NCI-H2081 (cell line): ENCODE measurements at regions not wholly inside any gene's neighbourhood (a gene's known extent, or its start where the extent isn't known, plus 50 kb on each side); places are given as distances from the start of the nearest gene placed in this dataset.
"Not testable (repeated sequence)": the region's sequence is repeated elsewhere in the genome, so short reads cannot be mapped to it uniquely, and the experiment has no call there.

Source experiments
- DNase-seq, 2 experiments: peaks; one replicate each; lab custom pipeline; 2025; lab: John Stamatoyannopoulos, UW

DNA sequence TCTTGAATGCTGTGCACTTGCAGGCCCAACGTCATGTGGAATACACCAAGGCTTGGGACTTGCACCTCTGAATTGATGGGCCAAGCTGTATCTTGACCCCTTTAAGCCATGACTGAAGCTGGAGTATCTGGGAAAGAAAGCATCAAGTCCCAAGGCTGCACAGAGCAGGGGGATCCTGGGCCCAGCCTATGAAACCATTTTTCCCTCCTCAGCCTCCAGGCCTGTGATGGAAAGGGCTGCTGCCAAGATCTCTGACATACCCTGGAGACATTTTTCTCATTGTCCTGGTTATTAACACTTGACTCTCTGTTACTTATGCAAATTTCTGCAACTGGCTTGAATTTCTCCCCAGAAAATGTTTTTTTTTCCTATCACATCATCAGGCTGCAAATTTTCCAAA is 174.0 kb upstream of the SNX2 start:
- no peak for DNase-seq

DNA sequence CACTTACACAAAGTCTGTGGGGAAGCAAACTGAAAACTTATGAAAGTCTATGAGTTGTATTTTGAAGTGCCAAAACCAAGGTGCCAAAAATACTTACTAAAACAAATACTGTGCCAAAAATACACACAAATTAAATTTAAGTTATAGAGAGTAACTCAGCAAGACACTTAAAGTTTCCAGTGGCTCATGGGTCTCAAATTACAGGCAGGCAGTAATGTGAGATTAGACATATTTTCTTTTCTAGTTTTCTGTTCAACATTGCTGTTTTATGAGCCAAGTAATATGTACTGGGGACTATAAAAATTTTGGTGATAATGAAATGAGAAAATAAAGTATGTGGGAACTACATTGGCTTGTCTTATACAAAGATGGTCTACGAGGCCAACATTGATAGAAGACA is 172.2 kb upstream of the SNX2 start:
- no peak for DNase-seq

DNA sequence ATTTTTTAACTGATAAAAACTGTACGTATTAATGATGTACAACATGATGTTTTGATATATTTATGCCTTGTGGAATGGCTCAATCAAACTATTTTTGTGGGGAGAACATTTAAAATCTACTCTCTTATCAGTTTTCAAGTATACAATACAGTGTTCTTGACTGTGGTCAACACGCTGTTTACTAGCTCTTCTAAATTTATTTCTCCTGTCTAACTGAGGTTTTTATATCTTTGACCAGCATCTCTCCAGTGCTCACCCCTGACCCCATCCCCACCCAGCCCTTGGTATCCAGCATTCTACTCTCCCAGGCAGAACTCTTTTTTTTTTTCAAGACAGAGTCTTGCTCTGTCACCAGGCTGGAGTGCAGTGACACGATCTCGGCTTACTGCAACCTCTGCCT is 169.6 kb upstream of the SNX2 start:
- no peak for DNase-seq

DNA sequence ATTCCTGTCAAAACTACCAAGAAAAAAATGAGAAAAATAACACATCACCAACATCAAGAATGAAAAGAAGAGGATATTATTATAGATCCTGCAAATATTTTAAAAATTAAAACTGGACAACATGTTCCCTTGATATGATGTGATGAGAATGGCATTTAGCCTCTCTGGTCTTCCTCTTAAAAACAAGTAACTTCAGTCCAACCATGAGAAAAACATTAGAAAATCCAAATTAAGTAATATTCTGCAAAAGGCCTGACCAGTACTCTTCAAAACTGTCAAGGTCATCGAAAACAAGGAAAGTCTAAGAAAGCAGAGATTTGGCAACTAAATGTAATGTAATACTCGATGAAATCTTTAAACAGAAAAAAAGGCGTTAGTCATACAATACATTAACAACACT is 167.1 kb upstream of the SNX2 start:
- DNase-seq: no peak

DNA sequence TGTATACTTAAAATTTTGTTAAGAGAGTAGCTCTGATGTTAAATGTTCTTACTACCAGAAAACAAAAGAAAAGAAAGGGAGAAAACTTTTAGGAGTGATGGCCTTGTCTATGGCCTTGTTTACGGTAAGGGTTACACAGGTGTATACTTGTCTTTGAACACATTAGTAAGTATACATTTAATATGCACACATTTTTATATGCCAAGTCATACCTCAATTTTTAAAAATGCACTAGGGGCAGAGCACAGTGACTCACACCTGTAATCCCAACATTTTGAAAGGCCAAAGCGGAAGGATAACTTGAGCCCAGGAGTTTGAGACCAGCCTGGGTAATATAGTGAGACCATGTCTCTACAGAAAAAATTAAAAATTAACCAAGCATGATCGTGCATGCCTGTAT is 166.7 kb upstream of the SNX2 start:
- no peak for DNase-seq

DNA sequence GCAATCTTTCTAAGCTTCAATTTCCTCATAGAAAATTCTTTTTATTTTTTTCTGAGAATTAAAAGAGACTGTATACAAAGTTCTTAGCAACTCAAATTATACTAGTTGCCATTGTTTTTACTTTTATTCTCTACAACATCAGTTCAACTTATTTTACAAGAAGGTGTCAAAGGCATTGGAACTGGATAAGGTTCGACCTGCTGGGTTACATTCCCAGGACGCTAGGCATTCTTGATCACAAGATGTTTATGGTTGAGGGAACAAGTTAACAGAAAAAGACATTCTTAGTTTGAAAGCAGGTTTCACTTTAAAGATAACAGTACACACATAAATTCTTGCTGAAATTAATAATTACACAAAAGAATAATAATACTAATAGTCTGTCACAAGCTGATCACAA is 163.5 kb upstream of the SNX2 start:
- no peak for DNase-seq

DNA sequence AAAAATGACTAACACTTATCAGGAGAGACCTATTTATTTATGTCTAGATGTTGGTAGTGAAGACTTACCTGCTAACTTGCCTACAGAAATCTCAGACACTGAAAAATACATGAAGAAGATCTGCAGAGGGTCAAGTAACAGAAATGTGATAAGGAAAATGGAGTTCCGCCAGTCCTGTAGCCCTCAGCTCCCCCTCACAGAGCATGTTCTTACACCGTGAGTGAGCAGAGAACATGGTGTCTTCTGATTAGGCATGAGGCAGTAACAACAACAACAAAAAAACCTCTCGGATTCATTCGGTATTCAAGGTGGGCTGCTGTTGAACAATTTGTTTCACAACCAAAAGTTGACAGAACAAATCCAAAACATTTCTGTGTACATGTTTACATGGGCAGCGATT is 162.0 kb upstream of the SNX2 start:
- DNase-seq: no peak

DNA sequence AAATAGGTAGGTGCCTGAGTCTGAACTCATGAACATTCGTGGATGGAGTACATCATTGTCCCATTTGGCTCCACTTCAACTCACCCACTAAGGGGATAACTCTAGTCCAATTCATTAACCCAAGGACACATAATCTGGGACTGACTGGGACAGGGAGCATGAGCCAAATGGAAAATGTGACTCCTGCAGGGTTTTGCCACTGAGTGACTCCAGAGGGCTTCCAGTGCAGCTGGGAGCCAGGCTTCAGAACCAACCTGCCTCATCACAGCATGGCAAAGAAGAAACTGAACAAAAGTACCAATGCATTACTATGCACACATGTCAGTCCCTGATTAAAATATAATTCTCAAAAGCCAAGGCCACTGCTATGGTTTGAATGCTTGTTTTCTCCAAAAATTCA is 159.7 kb upstream of the SNX2 start:
- no peak for DNase-seq

DNA sequence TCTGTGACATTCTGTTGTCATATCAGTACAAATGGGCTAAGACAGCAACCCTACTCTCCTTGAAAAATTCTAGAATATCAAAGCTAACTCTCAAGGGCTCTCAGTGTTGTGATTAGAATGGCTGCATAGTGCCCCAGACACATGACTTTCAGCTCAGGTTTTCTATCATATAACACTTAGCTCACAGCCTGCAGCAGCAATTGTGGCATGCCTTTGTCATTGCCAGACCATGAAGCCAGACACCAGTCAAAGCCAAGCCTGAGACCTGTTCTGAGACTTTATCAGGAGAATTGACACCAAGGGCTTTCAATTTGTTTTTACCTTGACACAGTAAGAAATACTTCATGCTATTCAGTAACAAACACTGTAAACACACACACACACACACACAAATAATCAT is 159.0 kb upstream of the SNX2 start:
- DNase-seq: no peak

DNA sequence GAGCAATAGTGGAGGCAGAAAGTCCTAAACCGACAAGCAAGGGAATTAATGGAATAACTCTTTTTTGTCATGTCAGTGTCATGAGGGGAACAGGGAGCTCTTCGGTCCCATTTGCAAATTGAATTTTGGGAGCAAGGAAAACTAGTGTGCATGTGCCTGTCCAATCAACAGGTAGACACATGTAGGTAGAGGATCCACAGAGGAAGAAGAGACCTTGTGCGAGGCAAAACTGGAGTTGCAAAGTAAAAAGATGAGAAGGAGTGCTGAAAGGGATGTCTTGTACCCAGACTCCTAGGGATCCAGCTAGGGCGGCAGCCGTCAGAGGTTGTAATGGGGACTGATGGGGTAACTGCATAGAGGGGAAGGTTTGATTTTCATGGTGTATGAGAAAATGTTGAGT is 156.8 kb upstream of the SNX2 start:
- DNase-seq: not testable (repeated sequence)

DNA sequence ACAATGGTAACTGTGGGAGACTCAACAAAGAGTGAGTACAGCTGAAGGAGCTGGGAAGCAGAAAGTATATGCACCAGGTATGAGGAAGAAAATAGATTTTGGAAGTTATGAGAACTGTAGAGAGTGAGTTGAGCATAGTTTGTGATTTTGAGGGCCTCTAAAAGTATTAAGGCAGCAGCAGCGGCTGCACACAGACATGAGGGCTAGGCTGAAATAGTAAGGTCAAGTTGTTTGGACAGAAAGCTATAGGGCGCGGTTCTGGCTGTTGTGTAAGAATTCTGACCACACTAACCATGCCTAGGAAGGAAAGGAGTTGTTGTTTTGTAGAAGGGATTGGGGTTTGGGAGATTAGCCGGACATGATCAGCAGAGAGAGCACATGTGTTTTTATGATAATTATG is 154.1 kb upstream of the SNX2 start:
- DNase-seq: not testable (repeated sequence)

DNA sequence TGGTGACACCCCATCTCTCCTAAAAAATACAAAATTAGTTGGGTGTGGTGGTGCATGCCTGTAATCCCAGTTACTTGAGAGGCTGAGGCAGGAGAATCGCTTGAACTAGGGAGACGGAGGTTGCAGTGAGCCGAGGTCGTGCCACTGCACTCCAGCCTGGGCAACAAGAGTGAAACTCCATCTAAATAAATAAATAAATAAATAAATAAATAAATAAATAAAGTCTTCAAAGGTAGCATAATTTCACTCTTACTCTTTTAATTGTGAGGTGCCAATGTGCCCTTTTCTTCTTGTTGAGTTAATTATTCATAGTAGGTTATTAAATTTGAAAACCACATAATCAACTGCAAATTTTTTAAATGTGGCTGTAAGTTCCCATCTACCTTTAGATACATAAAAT is 146.2 kb upstream of the SNX2 start:
- not testable (repeated sequence) for DNase-seq

DNA sequence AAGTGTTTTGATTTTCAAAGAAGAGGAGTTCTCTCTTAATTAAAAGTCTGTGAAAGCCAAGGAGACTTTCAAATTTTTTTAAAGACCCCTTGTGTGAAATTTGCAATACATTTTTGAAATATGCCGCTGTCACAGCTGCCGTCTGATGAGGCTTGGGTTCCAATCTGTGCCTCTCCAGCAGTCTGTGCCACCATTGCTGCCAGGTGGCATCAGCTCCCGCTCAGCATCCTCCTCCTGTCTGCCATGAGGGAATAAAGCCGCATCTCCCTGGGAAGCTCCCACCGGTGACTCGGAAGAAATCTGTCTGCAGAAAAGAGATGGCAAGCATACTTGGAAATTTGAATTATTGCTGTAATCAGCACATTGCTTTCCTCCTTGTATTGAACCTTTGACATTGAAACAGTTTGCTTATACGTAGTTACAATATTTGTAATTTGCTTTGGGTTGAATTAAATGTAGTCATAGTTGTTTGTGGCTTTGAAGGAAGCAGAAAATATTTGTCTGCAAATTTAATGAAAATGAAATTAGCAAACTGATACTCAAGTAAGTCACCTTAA is 145.7 kb upstream of the SNX2 start:
- no peak for DNase-seq

DNA sequence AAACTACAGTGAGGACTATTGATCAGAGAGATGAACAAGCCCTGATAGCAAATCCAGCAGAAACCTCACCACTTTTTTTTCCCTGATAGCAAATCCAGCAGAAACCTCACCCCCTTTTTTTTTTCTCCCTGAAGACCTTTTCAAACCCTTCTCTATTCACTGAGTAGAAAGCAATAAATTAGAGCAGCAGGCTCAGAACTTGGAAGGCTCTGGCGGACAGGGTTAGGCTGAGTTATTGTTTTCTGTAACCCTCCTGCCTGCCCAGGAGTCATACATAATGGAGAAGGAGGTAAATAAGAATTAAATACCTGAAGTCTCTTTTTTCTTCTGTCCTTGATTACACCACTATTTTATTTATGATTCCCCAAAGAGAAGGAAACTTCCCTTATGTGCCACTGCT is 136.3 kb upstream of the SNX2 start:
- no peak for DNase-seq

DNA sequence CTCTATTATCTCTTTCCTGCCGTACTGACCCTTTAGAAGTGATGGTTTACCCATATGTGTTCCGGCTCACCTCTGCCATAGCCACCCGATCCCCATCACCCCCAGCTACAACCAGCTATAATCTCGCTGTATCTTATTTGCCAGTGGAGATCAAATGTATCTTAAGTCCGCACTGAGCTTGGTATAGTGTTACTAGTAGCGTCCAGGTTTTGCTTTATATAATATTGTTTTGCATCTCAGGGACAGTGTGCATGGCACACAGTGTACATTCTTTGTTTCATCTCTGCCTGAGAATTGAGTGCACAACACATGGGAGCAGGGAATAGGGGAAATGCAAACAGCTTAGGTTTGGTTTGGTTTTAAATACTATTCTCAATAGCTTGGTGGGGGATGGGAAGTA is 135.8 kb upstream of the SNX2 start:
- no peak for DNase-seq

DNA sequence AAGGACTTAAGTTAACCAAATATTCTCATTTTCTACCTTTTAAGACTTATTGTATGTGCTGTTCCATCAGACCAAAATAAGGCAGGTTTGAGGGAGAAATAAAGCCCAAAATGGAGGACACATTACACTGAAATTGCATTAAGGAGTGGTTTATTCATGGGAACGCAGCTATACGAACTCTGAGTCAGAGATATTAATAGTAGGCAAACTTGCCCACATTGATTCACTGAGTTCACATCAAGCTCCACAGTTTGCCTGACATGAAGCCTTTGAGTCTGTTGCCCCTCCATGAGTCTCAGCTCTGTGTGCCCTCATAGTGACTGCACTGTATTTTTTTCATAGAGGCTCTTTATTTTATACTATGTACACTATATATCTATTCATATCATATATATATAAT is 135.0 kb upstream of the SNX2 start:
- no peak for DNase-seq

DNA sequence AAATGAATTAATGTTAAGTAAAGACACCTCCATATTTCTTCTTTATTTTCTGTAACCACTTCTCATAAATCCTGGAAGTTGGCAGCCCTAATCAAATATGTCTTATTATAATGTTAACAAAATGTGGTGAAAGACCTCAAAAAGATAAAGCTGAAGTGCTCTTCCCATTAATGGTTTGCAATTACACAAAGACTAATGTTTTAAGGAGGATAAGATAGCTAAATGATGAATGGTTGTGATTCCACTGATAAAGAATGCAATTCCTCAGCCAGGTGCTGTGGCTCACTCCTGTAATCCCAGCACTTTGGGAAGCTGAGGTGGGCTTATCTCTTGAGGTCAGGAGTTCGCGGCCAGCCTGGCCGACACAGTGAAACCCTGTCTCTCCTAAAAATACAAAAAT is 125.8 kb upstream of the SNX2 start:
- no peak for DNase-seq

DNA sequence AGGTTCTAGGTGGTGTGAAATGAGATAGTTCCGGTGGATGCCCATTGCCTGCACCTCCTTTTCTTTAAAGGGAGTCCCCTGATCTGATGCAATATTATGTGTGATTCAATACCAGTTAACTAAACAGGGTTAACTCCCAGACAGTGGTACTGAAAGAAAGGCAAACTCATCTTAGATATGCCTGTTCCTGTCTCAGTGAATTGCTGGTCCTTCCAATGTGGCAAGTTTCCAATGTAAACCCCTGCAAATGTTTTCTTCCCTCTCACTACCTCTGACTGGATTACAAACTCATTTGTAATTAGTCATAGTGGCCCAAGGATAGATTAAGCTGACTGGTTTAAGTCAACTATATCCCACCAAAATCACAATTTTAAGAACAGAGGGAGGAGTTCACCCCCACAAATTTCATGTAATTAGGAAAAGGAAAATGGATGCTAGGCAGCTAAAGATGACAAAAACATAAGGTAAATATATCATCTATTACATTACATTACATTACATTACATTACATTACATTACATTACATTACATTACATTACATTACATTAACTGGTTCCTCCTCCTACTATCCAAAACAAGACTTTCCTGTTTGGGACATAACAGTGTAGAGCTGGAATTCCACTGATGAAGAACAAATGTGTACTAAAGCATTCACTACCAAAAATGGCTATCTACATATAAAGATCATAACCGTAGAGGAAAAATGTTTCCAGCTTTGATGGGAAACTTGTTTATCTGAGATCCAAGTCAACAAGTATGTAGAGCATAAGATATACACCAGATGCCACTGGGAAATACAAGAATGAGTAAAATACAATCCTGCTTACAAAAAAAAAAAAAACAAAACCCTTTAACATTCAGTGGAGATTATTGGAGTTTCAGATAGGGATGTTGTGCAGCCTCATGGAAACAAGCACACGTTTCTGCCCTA is 121.5 kb upstream of the SNX2 start:
- DNase-seq: no peak

DNA sequence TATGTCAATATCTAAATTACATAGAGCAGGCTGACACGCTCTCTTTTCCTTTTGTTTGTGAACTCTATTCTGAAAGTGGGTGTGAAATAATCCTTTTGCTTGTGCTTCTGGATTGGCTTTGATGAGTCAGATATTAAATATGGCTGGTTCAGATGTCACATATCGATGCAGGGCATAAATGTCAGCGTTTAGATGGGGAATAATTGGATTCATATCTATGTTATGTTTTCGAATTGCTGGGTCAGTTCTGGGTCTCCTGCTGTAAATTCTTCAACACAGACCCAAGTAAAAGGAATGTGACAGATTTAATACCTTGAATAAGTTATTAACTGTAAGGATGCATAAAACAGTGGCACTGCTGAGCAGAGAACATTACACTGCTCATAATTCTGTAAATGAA is 118.7 kb upstream of the SNX2 start:
- no peak for DNase-seq

DNA sequence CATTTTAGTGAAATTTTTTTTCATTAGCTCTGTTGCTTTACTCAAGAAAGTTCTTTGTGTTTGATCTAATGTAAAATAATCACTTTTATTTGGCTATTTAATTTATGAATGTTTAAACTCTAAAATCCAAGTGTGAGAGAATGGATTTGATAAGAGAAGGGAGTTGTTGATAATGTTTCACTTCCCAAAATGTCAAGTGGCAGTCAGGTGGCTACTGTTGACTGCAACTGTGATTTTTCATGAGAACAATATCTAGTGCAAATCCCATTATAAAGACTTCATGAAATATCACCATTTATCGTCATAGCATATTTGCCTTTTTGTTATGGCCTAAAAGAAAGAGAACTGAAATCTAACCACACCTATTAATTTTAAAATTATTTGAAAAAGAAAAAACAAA is 118.3 kb upstream of the SNX2 start:
- no peak for DNase-seq

DNA sequence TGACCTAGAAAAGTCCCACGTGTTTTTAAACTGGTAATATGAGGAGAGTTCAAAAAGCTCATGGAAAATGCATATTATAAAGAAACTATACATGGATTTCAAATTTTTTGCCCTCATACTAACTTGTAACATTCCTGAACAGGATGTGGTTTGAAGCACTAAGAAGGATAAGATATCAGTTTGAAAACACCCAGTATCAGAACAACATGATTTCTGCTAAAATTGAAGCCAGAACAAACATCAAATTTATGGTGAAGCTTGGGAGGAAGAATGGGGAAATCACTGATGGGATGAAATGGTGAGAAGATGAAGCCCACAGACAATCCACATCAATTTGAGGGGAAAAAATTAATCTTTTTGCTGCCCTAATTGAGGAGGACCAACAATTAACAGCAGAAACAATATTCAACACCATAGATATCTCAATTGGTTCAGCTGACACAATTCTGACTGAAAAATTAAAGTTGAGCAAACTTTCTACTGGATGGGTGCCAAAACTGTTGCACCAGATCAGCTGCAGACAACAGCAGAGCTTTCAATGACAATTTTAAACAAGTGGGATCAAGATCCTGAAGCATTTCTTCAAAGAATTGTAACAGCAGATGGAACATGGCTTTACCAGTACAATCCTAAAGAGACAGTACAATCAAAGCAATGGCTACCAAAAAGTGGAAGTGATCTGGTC is 113.2 kb upstream of the SNX2 start:
- DNase-seq: no peak

DNA sequence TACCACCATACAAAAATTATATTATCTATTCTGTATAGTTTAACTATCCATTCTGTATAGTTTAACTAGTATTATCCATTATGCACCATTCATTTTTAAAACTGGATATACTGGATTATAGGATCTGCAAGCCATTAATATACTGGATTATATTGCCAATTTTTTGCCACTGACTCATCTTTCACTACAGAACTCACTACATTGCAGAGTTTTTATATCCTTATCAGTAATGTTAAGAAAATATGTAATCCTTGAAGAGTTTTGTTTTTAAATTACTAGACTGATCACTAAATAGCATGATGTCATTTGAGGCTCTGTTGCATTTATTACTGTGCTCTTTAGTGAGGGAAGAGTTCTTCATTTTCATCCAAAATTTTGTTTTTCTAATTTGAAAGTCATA is 109.8 kb upstream of the SNX2 start:
- DNase-seq: no peak

DNA sequence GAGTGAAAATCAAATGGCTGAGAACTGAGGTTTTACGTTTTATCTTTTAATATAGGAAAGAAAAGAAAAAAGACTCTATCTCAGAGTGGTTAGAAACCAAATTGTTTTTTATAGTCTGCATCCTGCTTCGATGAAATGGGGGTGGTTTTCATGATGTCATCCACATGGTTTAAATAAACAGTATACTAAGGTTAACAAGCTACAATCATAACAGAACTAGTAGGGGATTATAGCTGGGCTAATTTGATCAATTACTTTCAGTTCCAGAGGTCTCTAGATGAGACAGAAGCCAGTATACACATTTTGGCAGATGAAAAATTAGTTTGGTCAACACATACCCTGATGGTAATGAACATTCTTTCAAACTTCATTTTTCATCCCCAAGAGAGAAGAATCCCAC is 106.3 kb upstream of the SNX2 start:
- DNase-seq: no peak
